GM21423 (cell line): ENCODE measurements at regions not wholly inside any gene's neighbourhood (a gene's known extent, or its start where the extent isn't known, plus 50 kb on each side); places are given as distances from the start of the nearest gene placed in this dataset.

ENCODE experiments used
- ATAC-seq: cut with Tn5 transposase; IDR thresholded peaks from one replicate; pipeline ENCODE4 v1.9.1; 2021; ENCODE audit warnings: mild to moderate bottlenecking, moderate library complexity; ENCODE audit not compliant: unreplicated experiment

GRCh38 chr13:64866331-64866730 lies 2363.8 kb downstream of the PCDH9 start:
- ATAC-seq, result no peak

DNA sequence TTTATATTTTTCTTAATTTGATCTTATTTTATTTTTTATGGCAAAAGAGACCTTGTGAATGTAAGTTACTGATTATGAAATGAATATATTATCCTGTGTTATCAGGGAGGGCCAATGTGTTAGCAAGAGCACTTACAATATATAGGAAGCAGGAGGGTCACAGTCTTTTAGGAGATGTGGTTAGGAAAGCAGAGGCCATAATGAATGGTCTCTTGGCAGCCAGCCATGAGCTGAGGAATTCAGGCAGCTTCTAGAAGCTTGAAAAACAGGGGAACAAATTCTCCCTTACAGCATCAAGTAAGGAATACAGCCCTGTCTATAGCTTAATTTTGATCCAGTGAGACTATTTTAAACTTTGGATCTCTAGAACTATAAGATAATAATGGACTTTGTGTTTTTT lies 2374.6 kb downstream of the PCDH9 start:
- ATAC-seq, result no peak

DNA sequence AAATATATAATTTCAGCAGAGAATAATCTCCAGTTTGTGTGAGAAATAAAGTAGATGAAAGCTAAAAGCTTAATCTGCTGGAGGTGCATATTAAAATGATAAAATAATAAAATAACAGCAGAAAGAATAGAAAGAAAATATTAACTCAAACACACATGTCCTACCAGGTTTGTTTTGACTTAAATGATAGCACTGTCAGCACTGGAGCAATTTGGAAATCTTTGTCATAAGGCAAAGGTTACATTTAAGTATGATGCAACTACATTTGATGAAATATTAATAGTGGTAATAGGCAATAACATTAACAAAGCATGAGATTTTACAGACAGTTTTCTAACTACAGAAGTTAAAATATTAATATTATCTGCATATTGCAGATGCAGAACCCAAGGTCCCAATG lies 2380.1 kb downstream of the PCDH9 start:
- ATAC-seq, result no peak

DNA sequence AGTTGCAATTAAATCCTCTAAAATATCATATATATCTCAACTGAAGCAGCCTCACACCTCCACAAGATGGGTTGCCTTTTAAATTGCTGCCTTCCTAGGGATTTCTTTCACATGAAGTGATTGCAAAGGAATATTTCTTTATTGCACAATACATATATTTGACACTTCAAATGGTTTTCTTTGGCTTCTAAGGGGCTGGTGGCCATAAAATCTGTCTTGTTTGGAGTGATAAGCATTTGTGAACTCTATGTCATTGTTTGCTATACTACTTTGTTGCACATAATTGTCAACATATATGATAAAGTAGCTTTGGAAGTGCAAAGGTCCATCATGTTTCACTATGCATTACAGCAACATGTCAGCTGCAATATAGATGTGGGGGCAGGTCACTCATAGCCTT lies 2380.9 kb downstream of the PCDH9 start:
- ATAC-seq, result no peak

GRCh38 chr13:64847767-64848166 lies 2382.4 kb downstream of the PCDH9 start:
- no peak for ATAC-seq

- ATAC-seq, result no peak
Observed at GRCh38 chr13:64845110-64845509, 2385.0 kb downstream of the PCDH9 start.

- ATAC-seq, result no peak
Observed at GRCh38 chr13:64819081-64819480, 2411.1 kb downstream of the PCDH9 start.

GRCh38 chr13:64817691-64818090 lies 2412.4 kb downstream of the PCDH9 start:
- no peak for ATAC-seq

DNA sequence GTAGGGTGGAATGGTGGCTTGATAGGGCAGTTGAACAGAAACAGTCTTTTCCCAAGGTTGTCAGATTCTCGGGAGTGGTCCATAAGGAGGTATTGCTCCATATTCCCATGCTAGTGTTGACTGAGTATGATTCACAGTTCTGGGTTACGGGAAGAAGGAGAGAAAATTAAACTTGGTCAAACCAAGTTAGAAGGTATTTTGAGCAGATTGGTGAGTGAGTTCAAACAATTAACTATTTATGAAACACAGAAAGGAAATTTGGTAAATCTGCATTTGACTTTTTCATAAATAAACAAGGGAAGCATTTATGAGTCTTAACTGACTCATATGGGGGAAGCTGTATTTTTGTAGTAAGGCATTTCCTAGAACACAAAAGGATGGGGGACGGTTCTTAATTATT lies 2419.4 kb downstream of the PCDH9 start:
- no peak for ATAC-seq

GRCh38 chr13:64808704-64809103 lies 2421.4 kb downstream of the PCDH9 start:
- ATAC-seq, result no peak

DNA sequence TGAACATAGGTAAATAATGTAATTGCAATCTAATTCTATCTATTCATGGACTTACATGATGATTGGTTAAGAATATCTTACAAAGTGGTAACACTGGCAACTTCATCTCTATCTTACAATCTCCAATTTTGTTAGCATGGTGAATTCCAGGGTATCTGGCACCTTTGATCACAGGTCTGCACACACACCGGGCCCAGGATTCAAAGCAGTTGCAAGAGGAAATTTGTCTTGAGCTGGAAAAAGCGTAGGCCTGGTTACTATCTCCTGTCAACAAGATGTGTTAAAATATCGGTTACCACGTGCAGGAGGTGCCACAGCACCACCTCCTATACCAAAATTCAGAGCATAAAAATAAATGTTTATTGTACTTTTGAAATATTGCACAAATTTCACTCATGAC lies 2428.4 kb downstream of the PCDH9 start:
- ATAC-seq, result no peak

- no peak for ATAC-seq
Observed at GRCh38 chr13:64798422-64798821, 2431.7 kb downstream of the PCDH9 start.

GRCh38 chr13:64793592-64793991 lies 2436.5 kb downstream of the PCDH9 start:
- no peak for ATAC-seq

GRCh38 chr13:64793131-64793530 lies 2437.0 kb downstream of the PCDH9 start:
- ATAC-seq, result no peak

- ATAC-seq, result no peak
Observed at GRCh38 chr13:64791373-64791772, 2438.8 kb downstream of the PCDH9 start.

- ATAC-seq, result no peak
Observed at GRCh38 chr13:64782466-64782865, 2447.7 kb downstream of the PCDH9 start.

DNA sequence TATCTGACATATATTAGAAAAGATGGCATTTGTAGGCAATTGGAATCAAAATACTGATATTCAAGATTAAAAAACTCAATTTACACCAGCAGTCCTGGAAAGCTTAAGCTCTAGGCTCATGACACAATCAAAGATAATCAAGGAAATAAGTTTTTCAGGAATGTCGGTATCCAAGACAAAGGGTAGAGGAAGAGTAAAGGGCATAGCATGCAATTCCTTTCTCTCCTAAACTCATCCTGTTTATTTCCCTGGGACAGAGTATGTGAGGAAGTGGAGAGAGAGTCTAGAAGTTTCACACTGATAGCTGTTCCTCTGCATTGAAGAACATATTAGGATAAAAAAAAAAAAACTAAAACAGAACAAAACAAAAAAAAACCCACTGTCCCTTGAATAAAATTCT lies 2452.1 kb downstream of the PCDH9 start:
- no peak for ATAC-seq

DNA sequence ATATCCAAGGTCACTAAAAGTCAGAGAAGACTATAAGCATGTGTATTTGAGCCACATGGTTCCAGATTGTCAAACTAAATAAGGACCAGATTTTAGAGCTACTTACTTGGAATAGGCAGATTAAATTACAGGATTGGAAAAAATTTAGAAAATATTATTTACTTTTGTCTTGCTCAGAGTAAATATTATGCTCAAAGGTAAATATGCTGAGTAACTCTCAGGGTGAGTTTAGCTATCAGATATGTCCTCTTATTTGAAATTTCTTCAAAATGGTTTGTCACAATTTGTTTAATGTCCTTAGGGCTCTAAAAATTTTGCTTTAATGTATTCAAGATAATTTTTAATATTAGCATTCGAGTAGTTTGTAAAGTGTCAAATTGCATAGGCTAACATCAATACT lies 2455.2 kb downstream of the PCDH9 start:
- no peak for ATAC-seq

- no peak for ATAC-seq
Observed at GRCh38 chr13:64770743-64771142, 2459.4 kb downstream of the PCDH9 start.

- no peak for ATAC-seq
Observed at GRCh38 chr13:64767054-64767453, 2463.1 kb downstream of the PCDH9 start.

- no peak for ATAC-seq
Observed at GRCh38 chr13:64765636-64766035, 2464.5 kb downstream of the PCDH9 start.

GRCh38 chr13:64758521-64759244 lies 2471.5 kb downstream of the PCDH9 start:
- ATAC-seq, result no peak

DNA sequence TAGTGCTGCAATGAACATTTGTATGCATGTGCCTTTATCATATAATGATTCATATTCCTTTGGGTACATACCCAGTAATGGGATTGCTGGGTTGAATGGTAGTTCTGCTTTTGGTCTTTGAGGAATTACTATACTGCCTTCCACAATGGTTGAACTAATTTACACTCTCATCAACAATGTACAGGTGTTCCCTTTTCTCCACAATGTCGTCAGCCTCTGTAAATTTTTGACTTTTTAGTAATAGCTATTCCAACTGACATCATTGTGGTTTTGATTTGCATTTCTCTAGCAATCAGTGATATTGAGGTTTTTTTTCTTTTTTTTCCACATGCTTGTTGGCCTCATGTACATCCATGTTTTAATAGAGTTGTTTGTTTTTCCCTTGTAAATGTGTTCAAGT lies 2473.5 kb downstream of the PCDH9 start:
- ATAC-seq, result no peak
